ENCODE measurements at regions not wholly inside any gene's neighbourhood (a gene's known extent, or its start where the extent isn't known, plus 50 kb on each side); places are given as distances from the start of the nearest gene placed in this dataset.
"Not testable (repeated sequence)": the region's sequence is repeated elsewhere in the genome, so short reads cannot be mapped to it uniquely, and the experiment has no call there.

DNA sequence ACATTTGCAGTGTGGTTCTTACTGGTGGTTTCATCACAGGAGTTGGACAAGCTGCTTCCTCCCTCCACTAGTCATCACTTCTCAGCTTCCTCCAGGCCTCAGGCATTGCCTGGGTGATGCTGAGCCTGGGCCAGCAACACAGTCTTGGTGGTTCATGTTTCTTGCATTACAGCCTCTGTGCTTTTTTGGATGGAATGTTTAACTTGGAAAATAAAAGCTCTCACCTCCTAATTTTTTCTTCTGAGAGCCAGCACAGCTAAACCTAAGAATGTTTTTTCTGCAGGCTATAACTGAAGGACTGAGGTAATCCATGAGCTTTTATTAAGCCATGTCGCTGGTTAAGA, 66.1 kb upstream of the RHOU start:
- no peak for DNase-seq

GRCh38 chr1:228681076-228681565, 54.2 kb upstream of the RHOU start:
- DNase-seq: not testable (repeated sequence)

GRCh38 chr1:228683428-228683827, 51.9 kb upstream of the RHOU start:
- no peak for DNase-seq

DNA sequence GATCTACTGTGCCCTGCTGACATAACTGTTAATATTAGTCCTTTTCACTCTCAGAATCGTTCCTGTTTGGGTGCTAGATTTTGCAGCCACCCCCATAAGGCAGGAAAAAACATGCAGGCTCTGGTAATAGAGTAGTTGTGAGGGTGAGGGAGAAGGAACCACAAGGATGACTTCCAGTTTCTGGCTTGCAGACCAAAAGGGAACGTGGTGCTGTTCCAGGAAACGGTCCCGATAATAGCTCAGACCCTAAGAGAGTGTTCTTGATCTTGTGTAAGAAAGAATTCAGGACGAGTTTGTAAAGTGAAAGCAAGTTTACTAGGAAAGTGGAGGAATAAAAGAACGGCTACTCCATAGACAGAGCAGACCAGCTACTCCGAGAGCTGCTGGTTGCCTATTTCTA, 50.7 kb upstream of the RHOU start:
- DNase-seq: no peak

DNA sequence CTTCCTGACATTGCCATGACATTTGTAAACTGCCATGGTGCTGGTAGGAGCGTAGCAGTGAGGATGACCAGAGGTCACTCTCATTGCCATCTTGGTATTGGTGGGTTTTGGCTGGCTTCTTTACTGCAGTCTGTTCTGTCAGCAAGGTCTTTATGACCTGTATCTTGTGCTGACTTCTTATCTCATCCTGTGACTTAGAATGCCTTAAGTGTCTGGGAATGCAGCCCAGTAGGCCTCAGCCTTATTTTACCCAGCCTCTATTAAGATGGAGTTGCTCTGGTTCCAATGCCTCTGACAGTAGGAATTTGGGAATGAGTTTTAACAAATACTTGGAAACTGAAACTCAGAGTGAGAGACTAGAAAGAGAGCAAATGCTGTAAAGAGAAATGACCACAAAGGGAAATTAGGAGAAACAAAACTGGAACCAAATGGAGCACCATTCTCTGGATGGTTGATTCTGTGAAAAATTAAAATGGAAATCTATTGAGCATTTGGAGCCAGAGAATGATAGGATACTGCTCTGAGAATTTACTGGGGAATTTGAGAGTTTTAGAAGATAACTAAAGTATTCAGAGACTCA, 50.1 kb upstream of the RHOU start:
- DNase-seq: no peak
